ENCODE measurements at regions not wholly inside any gene's neighbourhood (a gene's known extent, or its start where the extent isn't known, plus 50 kb on each side); places are given as distances from the start of the nearest gene placed in this dataset.

DNA sequence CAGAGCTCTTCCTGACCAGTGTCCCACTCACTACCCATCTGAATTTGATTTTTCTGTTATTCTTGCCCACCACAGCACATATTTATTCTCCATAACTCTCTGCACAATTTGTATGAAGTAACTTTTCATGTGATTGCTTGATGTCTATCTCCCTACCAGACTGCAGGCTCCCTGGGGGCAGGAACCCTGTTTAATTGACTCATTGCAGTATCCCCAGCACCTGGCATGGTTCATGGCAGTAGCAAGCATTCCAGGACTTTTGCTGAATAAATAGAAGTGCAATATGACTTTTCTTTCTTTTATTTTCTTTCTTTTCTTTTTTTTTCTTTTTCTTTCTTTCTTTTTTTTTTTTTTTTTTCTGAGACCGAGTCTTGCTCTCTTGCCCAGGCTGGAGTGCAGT, 88.7 kb upstream of the XPO1 start:
- H3K36me3 ChIP-seq (ENCODE audit: control insufficient read depth, insufficient read depth, low read length), result no peaks in the 10 kb centered on the region
- TF ChIP-seq CTCF (IDR thresholded peaks at IDR 0.05; ENCODE audit: insufficient read depth, low read length, poor library complexity, severe bottlenecking), result no peak
- no peak overlapping the region for H3K4me3 ChIP-seq (ENCODE audit: low read depth, low read length)
- no peaks in the 10 kb centered on the region for H3K27me3 ChIP-seq (ENCODE audit: control insufficient read depth, insufficient read depth, low read length)
- no peak for DNase-seq (ENCODE audit: low read depth)

DNA sequence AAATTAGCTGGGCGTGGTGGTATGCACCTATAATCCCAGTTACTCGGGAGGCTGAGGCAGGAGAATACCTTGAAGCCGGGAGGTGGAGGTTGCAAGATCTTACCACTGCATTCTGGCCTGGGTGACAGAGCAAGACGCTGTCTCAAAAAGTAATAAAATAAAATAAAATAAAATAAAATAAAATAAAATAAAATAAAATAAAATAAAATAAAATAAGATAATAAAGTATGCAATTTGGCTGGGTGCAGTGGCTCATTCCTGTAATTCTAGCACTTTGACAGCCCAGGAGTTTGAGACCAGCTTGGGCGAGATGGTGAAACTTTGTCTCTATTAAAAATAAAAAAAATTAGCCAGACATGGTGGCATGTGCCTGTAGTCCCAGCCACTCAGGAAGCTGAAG, 85.6 kb upstream of the XPO1 start:
- no peaks in the 10 kb centered on the region for H3K36me3 ChIP-seq (ENCODE audit: control insufficient read depth, insufficient read depth, low read length)
- H3K27me3 ChIP-seq (ENCODE audit: control insufficient read depth, insufficient read depth, low read length), result no peaks in the 10 kb centered on the region
- no peak overlapping the region for H3K4me3 ChIP-seq (ENCODE audit: low read depth, low read length)
- DNase-seq (ENCODE audit: low read depth), result no peak
- no peak for TF ChIP-seq CTCF (IDR thresholded peaks at IDR 0.05; ENCODE audit: insufficient read depth, low read length, poor library complexity, severe bottlenecking)

DNA sequence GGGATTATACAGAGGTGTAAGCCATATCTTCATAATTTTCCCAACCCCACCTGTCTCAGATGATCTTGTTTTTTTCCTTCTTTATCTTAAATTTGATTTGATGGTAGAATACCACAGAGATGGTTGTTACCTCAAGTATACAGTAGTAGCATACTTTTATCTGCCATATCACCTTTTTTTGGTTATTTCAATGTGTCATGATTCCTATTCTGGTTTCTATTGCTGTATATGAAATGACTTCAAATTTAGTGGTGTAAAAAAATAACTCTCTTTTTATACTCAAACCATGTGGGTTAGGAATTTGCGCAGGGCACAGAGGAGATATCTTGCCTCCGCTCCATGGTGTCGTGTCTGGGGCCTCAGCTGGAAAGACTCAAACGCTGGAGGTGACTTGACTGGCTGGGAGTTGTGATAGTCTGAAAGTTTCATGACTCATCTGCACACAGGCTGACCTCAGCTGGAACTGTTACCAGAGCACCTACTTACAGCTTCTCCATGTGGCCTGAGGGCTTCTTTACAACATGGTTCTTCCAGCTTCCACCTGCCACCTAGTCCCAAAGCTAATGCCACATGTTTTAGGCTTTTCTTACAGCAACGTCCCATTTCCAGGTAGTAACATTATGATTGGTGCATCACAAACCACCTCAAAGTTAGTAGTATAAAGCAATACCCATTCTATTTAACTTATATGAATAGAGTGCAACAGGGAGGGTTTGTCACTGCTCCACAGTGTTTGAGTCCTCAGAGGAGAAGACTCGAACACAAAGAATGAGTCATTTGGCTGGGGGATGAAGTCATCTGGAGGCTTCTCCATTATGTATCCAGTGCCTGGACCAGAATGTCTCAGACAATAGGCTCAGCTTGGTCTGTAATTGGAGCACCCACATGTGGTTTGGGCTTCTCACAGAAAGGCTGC, 82.3 kb upstream of the XPO1 start:
- no peaks in the 10 kb centered on the region for H3K27me3 ChIP-seq (ENCODE audit: control insufficient read depth, insufficient read depth, low read length)
- H3K36me3 ChIP-seq (ENCODE audit: control insufficient read depth, insufficient read depth, low read length), result no peaks in the 10 kb centered on the region
- DNase-seq (ENCODE audit: low read depth), result peak; percentile 66
- H3K4me3 ChIP-seq (ENCODE audit: low read depth, low read length), result no peak overlapping the region
- TF ChIP-seq CTCF (IDR thresholded peaks at IDR 0.05; ENCODE audit: insufficient read depth, low read length, poor library complexity, severe bottlenecking), result no peak

DNA sequence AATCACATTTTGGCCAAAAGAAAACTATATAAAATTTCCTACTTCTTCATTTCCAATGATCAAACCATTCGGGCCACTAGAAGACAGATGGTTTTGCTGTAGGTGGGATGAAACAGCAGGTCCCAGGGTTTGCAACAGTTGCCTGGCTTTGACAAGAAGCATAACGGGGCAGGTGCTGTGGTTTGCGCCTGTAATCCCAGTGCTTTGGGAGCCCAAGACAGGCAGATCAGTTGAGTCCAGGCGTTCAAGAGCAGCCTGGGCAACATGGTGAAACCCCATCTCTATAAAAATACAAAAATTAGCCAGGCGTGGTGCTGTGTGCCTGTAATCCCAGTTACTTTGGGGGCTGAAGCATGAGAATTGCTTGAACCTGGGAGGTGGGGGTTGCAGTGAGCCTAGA, 81.4 kb upstream of the XPO1 start:
- H3K27me3 ChIP-seq (ENCODE audit: control insufficient read depth, insufficient read depth, low read length), result no peaks in the 10 kb centered on the region
- DNase-seq (ENCODE audit: low read depth), result no peak
- TF ChIP-seq CTCF (IDR thresholded peaks at IDR 0.05; ENCODE audit: insufficient read depth, low read length, poor library complexity, severe bottlenecking), result no peak

DNA sequence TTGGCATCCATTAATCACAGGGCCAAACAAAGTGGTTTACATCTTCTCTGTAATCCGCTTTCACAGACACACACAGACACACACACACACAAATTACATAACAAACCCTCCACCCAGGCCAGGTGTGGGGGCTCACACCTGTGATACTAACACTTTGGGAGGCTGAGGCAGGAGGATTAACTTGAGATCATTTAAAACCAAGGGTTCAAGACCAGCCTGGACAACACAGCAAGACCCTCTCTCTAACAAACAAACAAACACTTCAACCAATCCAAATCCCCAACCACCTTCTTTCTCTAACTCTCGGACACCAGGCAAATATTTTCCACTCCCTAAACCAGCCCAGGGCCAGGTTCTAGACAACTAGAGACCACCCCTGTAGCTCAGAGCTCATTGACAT, 79.5 kb upstream of the XPO1 start:
- no peak for DNase-seq (ENCODE audit: low read depth)
- Histone ChIP-seq H3K36me3 (ENCODE audit: control insufficient read depth, insufficient read depth, low read length) (no peaks in the 10 kb centered on the region), H3K4me3 (ENCODE audit: low read depth, low read length) (no peak overlapping the region), H3K27me3 (ENCODE audit: control insufficient read depth, insufficient read depth, low read length) (no peaks in the 10 kb centered on the region)
- TF ChIP-seq CTCF (IDR thresholded peaks at IDR 0.05; ENCODE audit: insufficient read depth, low read length, poor library complexity, severe bottlenecking), result no peak

More for the DNA sequence above, 81.4 kb upstream of the XPO1 start:
- H3K4me3 ChIP-seq (ENCODE audit: low read depth, low read length), result no peak overlapping the region
- no peaks in the 10 kb centered on the region for H3K36me3 ChIP-seq (ENCODE audit: control insufficient read depth, insufficient read depth, low read length)

- Histone ChIP-seq H3K27me3 (ENCODE audit: control insufficient read depth, insufficient read depth, low read length) (no peaks in the 10 kb centered on the region), H3K4me3 (ENCODE audit: low read depth, low read length) (no peak overlapping the region), H3K36me3 (ENCODE audit: control insufficient read depth, insufficient read depth, low read length) (no peaks in the 10 kb centered on the region)
- TF ChIP-seq CTCF (IDR thresholded peaks at IDR 0.05; ENCODE audit: insufficient read depth, low read length, poor library complexity, severe bottlenecking), result no peak
- no peak for DNase-seq (ENCODE audit: low read depth)
These were observed 67.1 kb upstream of the XPO1 start for GRCh38 chr2:61605245-61605644.

Measured in kidney epithelial cell (primary cell).